H9 (cell line): ENCODE measurements at regions not wholly inside any gene's neighbourhood (a gene's known extent, or its start where the extent isn't known, plus 50 kb on each side); places are given as distances from the start of the nearest gene placed in this dataset.

ENCODE experiments used
- DNase-seq: peaks from one replicate; pipeline ENCODE4 v3.0.0-alpha.2; 2017
- H2AFZ ChIP-seq: one replicate; pipeline ENCODE4 v1.6.1; 2013; ENCODE audit warnings: mild to moderate bottlenecking, low read length, control low read depth, moderate library complexity
- H2AK5ac ChIP-seq: 2 replicates; pipeline ENCODE4 v1.6.1; 2013; ENCODE audit warnings: low read length, control low read depth, mixed read lengths; ENCODE audit not compliant: insufficient read length
- H2BK120ac ChIP-seq: one replicate; pipeline ENCODE4 v1.6.1; 2013; ENCODE audit warnings: low read depth, mild to moderate bottlenecking, low read length, control low read depth, inconsistent platforms; ENCODE audit not compliant: poor library complexity, severe bottlenecking
- H2BK12ac ChIP-seq: 2 replicates; pipeline ENCODE4 v1.6.1; 2013; ENCODE audit warnings: low read length, control low read depth, mixed read lengths, low read depth; ENCODE audit not compliant: insufficient read length
- H2BK15ac ChIP-seq: 2 replicates; pipeline ENCODE4 v1.6.1; 2013; ENCODE audit warnings: low read depth, low read length, control low read depth
- H2BK20ac ChIP-seq: one replicate; pipeline ENCODE4 v1.6.1; 2013; ENCODE audit warnings: low read depth, mild to moderate bottlenecking, low read length, control low read depth, inconsistent platforms; ENCODE audit not compliant: poor library complexity, severe bottlenecking
- H2BK5ac ChIP-seq: 2 replicates; pipeline ENCODE4 v1.6.1; 2013; ENCODE audit warnings: low read length, control low read depth, mixed read lengths; ENCODE audit not compliant: insufficient read length
- H3K14ac ChIP-seq: 2 replicates; pipeline ENCODE4 v1.6.1; 2013; ENCODE audit warnings: low read length, control low read depth; ENCODE audit not compliant: insufficient read depth
- H3K18ac ChIP-seq: 2 replicates; pipeline ENCODE4 v1.6.1; 2013; ENCODE audit warnings: low read depth, mild to moderate bottlenecking, mixed read lengths, low read length, control low read depth; ENCODE audit not compliant: insufficient read length
- H3K23ac ChIP-seq: 2 replicates; pipeline ENCODE4 v1.6.1; 2013; ENCODE audit warnings: low read length, control low read depth, mixed read lengths, low read depth; ENCODE audit not compliant: insufficient read length
- H3K23me2 ChIP-seq: 2 replicates; pipeline ENCODE4 v1.6.1; 2013; ENCODE audit warnings: low read depth, mild to moderate bottlenecking, mixed read lengths, low read length, control low read depth; ENCODE audit not compliant: insufficient read length, poor library complexity, severe bottlenecking
- H3K27ac ChIP-seq: 2 replicates; pipeline ENCODE4 v1.5.1; 2013; ENCODE audit warnings: low read length, control low read depth, mixed read lengths, low read depth; ENCODE audit not compliant: insufficient read length
- H3K27me3 ChIP-seq: 2 replicates; pipeline ENCODE4 v1.6.1; 2013; ENCODE audit warnings: low read length, control low read depth, inconsistent platforms; ENCODE audit not compliant: insufficient read depth
- H3K4ac ChIP-seq: 2 replicates; pipeline ENCODE4 v1.6.1; 2013; ENCODE audit warnings: low read depth, mild to moderate bottlenecking, control low read depth, inconsistent platforms, low read length, moderate library complexity
- H3K4me1 ChIP-seq: 2 replicates; pipeline ENCODE4 v1.6.1; 2013; ENCODE audit warnings: low read length, control low read depth, inconsistent platforms; ENCODE audit not compliant: insufficient read depth
- H3K4me2 ChIP-seq: 2 replicates; pipeline ENCODE4 v1.6.1; 2013; ENCODE audit warnings: low read length, control low read depth, mixed read lengths; ENCODE audit not compliant: insufficient read length, insufficient read depth
- H3K56ac ChIP-seq: 2 replicates; pipeline ENCODE4 v1.6.1; 2013; ENCODE audit warnings: low read depth, mild to moderate bottlenecking, mixed read lengths, low read length, control low read depth; ENCODE audit not compliant: insufficient read length
- H3K79me1 ChIP-seq: 2 replicates; pipeline ENCODE4 v1.6.1; 2013; ENCODE audit warnings: low read depth, mild to moderate bottlenecking, moderate library complexity, low read length, control low read depth, inconsistent platforms; ENCODE audit not compliant: insufficient read depth, poor library complexity, severe bottlenecking
- H3K79me2 ChIP-seq: 2 replicates; pipeline ENCODE4 v1.6.1; 2013; ENCODE audit warnings: low read length, control low read depth, inconsistent platforms; ENCODE audit not compliant: insufficient read depth
- H3K9ac ChIP-seq: 2 replicates; pipeline ENCODE4 v1.6.1; 2013; ENCODE audit warnings: low read length, control low read depth, mixed read lengths; ENCODE audit not compliant: insufficient read length; ENCODE audit errors: extremely low read depth
- H3K9me3 ChIP-seq: one replicate; pipeline ENCODE4 v1.6.1; 2013; ENCODE audit warnings: low read depth, low read length, inconsistent platforms; ENCODE audit not compliant: control insufficient read depth
- H3T11ph ChIP-seq: one replicate; pipeline ENCODE4 v1.6.1; 2013; ENCODE audit warnings: mild to moderate bottlenecking, low read length, control low read depth, inconsistent platforms
- H4K20me1 ChIP-seq: one replicate; pipeline ENCODE4 v1.6.1; 2013; ENCODE audit not compliant: control insufficient read depth, insufficient read length, insufficient read depth
- H4K5ac ChIP-seq: 2 replicates; pipeline ENCODE4 v1.6.1; 2013; ENCODE audit warnings: low read depth, mild to moderate bottlenecking, mixed read lengths, low read length, control low read depth; ENCODE audit not compliant: insufficient read length
- H4K8ac ChIP-seq: replicated peaks from 2 replicates; pipeline ENCODE4 v1.6.1; 2013; ENCODE audit warnings: low read length, control low read depth, mixed read lengths, low read depth; ENCODE audit not compliant: insufficient read length
- H4K91ac ChIP-seq: 2 replicates; pipeline ENCODE4 v1.6.1; 2013; ENCODE audit warnings: low read depth, mild to moderate bottlenecking, moderate library complexity, mixed read lengths, low read length, control low read depth; ENCODE audit not compliant: insufficient read length
- H3K27ac Mint-ChIP-seq, 3 experiments: 2 replicates in 2 of 3; 3 replicates in 1 of 3; pipeline ENCODE4 v1.8.0; 2020 to 2021; ENCODE audit warnings: mixed read lengths in 3 of 3, mild to moderate bottlenecking in 1 of 3, moderate library complexity in 1 of 3
- H3K27me3 Mint-ChIP-seq: 2 replicates; pipeline ENCODE4 v1.8.0; 2021; ENCODE audit warnings: low read depth, mild to moderate bottlenecking, moderate library complexity, mixed read lengths
- H3K36me3 Mint-ChIP-seq, 3 experiments: 2 replicates in 2 of 3; 3 replicates in 1 of 3; pipeline ENCODE4 v1.8.0; 2020 to 2021; ENCODE audit warnings: low read depth in 3 of 3, mixed read lengths in 3 of 3; ENCODE audit not compliant: insufficient read depth in 1 of 3
- H3K4me1 Mint-ChIP-seq, 2 experiments: 2 replicates each; pipeline ENCODE4 v1.8.0; 2020; ENCODE audit warnings: mixed read lengths in 2 of 2
- H3K4me3 Mint-ChIP-seq, 2 experiments: 2 replicates in 1 of 2; 3 replicates in 1 of 2; pipeline ENCODE4 v1.8.0; 2020 to 2021; ENCODE audit warnings: mild to moderate bottlenecking in 2 of 2, mixed read lengths in 2 of 2, moderate library complexity in 1 of 2
- H3K9me3 Mint-ChIP-seq, 2 experiments: 2 replicates in 1 of 2; 3 replicates in 1 of 2; pipeline ENCODE4 v1.8.0; 2020; ENCODE audit warnings: mild to moderate bottlenecking in 2 of 2, mixed read lengths in 2 of 2, moderate library complexity in 1 of 2
- CTCF ChIP-seq: fragments of 200-600 bp; sonication (generic); conservative IDR thresholded peaks from 3 replicates; pipeline ENCODE4 v1.8.0; 2021; ENCODE audit warnings: antibody characterized with exemption, mild to moderate bottlenecking
- WGBS: extraction: QIAGEN DNeasy Blood & Tissue Kit; methylation state at CpG from one replicate; pipeline ENCODE4 v1.1.7; 2013; ENCODE audit warnings: missing lambda C conversion rate, low lambda C conversion rate, mixed read lengths; ENCODE audit not compliant: insufficient read length; ENCODE audit errors: extremely low coverage; 5-methylcytosine and 5-hydroxymethylcytosine counted together

GRCh38 chr5:53236683-53237082 lies 127.1 kb upstream of the MOCS2 start:
- Histone ChIP-seq H2BK20ac (no peak overlapping the region), H2AK5ac (no peak overlapping the region), H2AFZ (no peak overlapping the region), H4K20me1 (no peaks in the 10 kb centered on the region), H3K9ac (no peak overlapping the region), H3K79me2 (no peaks in the 10 kb centered on the region), H3K4me1 (no peaks in the 10 kb centered on the region), H2BK15ac (no peak overlapping the region), H3K9me3 (no peaks in the 10 kb centered on the region), H3K56ac (no peak overlapping the region), H4K8ac (no peak overlapping the region), H2BK5ac (no peak overlapping the region), H4K91ac (no peak overlapping the region), H3K4ac (no peak overlapping the region), H3K27me3 (no peaks in the 10 kb centered on the region), H3K4me2 (no peak overlapping the region), H3K14ac (no peak overlapping the region), H3K27ac (no peak overlapping the region), H2BK12ac (no peak overlapping the region), H3T11ph (no peak overlapping the region), H3K23me2 (no peaks in the 10 kb centered on the region), H2BK120ac (no peak overlapping the region), H3K79me1 (no peaks in the 10 kb centered on the region), H3K18ac (no peak overlapping the region), H3K23ac (no peak overlapping the region), H4K5ac (no peak overlapping the region)
- no peaks in the 10 kb centered on the region; a peak in 1 of 5 replicates for H3K9me3 Mint-ChIP-seq
- no peaks in the 10 kb centered on the region for H3K27me3 Mint-ChIP-seq
- H3K4me1 Mint-ChIP-seq, result no peaks in the 10 kb centered on the region
- no peak overlapping the region; a peak in 1 of 7 replicates for H3K27ac Mint-ChIP-seq
- no peak for DNase-seq
- TF ChIP-seq CTCF, result no peak
- no peak overlapping the region for H3K4me3 Mint-ChIP-seq
- no CpG with 5 or more reads among the region's 3 CpGs for WGBS
- H3K36me3 Mint-ChIP-seq, result no peaks in the 10 kb centered on the region
